Right lobe of liver (tissue), 4 donors: ENCODE measurements at regions not wholly inside any gene's neighbourhood (a gene's known extent, or its start where the extent isn't known, plus 50 kb on each side); places are given as distances from the start of the nearest gene placed in this dataset.

ENCODE experiments used
- CTCF ChIP-seq, 4 donors: fragments of 200-600 bp in 3 of 4; fragments of 450-650 bp in 1 of 4; IDR thresholded peaks; one replicate each; pipeline versions ENCODE4 v1.5.1 to v1.8.0; 2016 to 2022; ENCODE audit warnings: antibody characterized with exemption in 4 of 4, mild to moderate bottlenecking in 2 of 4
- POLR2A ChIP-seq: fragments of 450-650 bp; IDR thresholded peaks from one replicate; pipeline ENCODE4 v1.6.1; 2017; ENCODE audit warnings: antibody characterized with exemption, mild to moderate bottlenecking
- donor health status: DM: no; HTN: no; CAD: no.
- donor health status: DM: no; HTN: no; CAD: no.
- donor health status: DM: no; HTN: yes; CAD: no.

GRCh38 chr4:110424144-110424543 lies 51.8 kb upstream of the ENPEP start:
- TF ChIP-seq CTCF (IDR thresholded peaks at IDR 0.05) (no peak), POLR2A (no peak)
